ENCODE measurements at regions not wholly inside any gene's neighbourhood (a gene's known extent, or its start where the extent isn't known, plus 50 kb on each side); places are given as distances from the start of the nearest gene placed in this dataset.

DNA sequence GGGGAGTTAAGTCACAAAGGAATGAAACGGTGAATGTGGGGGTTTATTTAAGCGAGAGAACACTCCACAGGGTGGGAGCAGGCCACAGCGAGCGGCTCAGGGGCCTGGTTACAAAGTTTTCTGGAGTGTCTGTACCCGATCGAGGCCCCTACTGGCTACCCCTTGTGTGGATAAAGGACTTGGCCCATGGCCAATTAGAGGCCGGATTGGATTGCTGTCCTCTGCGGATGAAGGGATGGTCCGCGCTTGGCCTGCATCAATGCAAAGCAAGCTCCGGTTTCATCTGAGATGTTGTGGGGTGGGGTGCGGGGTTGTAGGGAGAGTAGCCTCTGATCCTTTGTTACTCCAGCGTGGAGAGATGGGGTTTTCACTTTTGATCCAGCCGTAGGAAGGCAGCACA, 1574.5 kb upstream of the TENM3 start:
- CTCF ChIA-PET (ENCODE audit: low intra/inter-chr PET ratio, low total read pairs), result no interaction called here
- WGBS (ENCODE audit: low lambda C conversion rate), result 58% methylated on average over 11 of the region's 14 CpGs
- in situ Hi-C loops (cut with HindIII; ENCODE audit: extremely low pct_ligation_motif_present, low pct_unique_long_range_greater_than_20kb) (loop anchor here (25.0 kb wide), 1 partner anchor 869 kb away; no protein-coding TSS in a partner anchor), intact Hi-C loops (cut with micrococcal nuclease; ENCODE audit: unreplicated experiment) (loop anchor here (5.0 to 10.0 kb wide), 2 partner anchors 296 to 801 kb away; no protein-coding TSS in a partner anchor)
- Histone ChIP-seq H3K79me2 (ENCODE audit: insufficient read depth, low read length) (no peaks in the 10 kb centered on the region), H3K9me3 (ENCODE audit: low read length) (no peaks in the 10 kb centered on the region), H3K4me3 (replicated peaks in 1 of 3; ENCODE audit: insufficient read depth in 1 of 3, low read depth in 2 of 3, low read length in 3 of 3) (no peak overlapping the region), H3K27me3 (ENCODE audit: control insufficient read depth in 1 of 2, insufficient read depth in 2 of 2, low read length in 2 of 2) (no peaks in the 10 kb centered on the region), H3K4me2 (ENCODE audit: low read depth, low read length) (no peak overlapping the region), H2AFZ (ENCODE audit: low read length) (no peak overlapping the region), H3K27ac (ENCODE audit: extremely low read length, insufficient read depth, low read length) (no peak overlapping the region), H3K9ac (ENCODE audit: insufficient read depth, low read depth, low read length) (no peak overlapping the region), H3K4me1 (ENCODE audit: insufficient read depth, low read length) (no peaks in the 10 kb centered on the region), H4K20me1 (ENCODE audit: insufficient read depth, low read length) (no peaks in the 10 kb centered on the region), H3K36me3 (replicated peaks in 1 of 2; ENCODE audit: control insufficient read depth in 1 of 2, insufficient read depth in 2 of 2, low read length in 2 of 2) (no peaks in the 10 kb centered on the region)
- DNase-seq (ENCODE audit: low spot score), result no peak
- no TSS peak for BruUV-seq (replicated peaks)
- POLR2A ChIA-PET, result no interaction called here
- TF ChIP-seq, protein P1, sequence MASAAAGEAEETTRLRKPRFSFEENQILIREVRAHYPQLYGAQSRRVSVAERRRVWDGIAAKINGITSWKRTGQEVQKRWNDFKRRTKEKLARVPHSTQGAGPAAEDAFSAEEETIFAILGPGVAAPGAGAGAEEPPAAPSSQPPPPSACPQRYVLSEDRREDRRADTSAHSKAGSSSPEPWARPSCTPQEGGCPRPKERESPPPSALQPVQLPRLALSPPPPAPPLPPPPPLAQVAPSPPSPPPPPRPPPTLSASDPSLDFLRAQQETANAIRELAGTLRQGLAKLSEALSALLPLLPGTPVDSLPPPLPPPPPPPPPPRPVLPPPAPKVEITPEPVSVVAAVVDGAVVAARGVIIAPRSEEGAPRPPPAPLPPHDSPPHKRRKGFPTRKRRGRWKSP (CRISPR knock-in tag; IDR thresholded peaks at IDR 0.05), result no peak
- FAIRE-seq, result no peak
- no peak for ATAC-seq

- Histone ChIP-seq H4K20me1 (ENCODE audit: insufficient read depth, low read length) (no peaks in the 10 kb centered on the region), H3K4me2 (ENCODE audit: low read depth, low read length) (no peak overlapping the region), H3K79me2 (ENCODE audit: insufficient read depth, low read length) (no peaks in the 10 kb centered on the region), H3K36me3 (replicated peaks in 1 of 2; ENCODE audit: control insufficient read depth in 1 of 2, insufficient read depth in 2 of 2, low read length in 2 of 2) (no peaks in the 10 kb centered on the region), H3K4me3 (replicated peaks in 1 of 3; ENCODE audit: insufficient read depth in 1 of 3, low read depth in 2 of 3, low read length in 3 of 3) (no peak overlapping the region), H3K9ac (ENCODE audit: insufficient read depth, low read depth, low read length) (no peak overlapping the region), H3K4me1 (ENCODE audit: insufficient read depth, low read length) (no peaks in the 10 kb centered on the region), H3K27me3 (ENCODE audit: control insufficient read depth in 1 of 2, insufficient read depth in 2 of 2, low read length in 2 of 2) (no peaks in the 10 kb centered on the region), H3K27ac (ENCODE audit: extremely low read length, insufficient read depth, low read length) (no peak overlapping the region), H2AFZ (ENCODE audit: low read length) (no peak overlapping the region), H3K9me3 (ENCODE audit: low read length) (no peaks in the 10 kb centered on the region)
- in situ Hi-C loops (cut with HindIII; ENCODE audit: extremely low pct_ligation_motif_present, low pct_unique_long_range_greater_than_20kb), result loop anchor here (25.0 kb wide), 1 partner anchor 868 kb away; no protein-coding TSS in a partner anchor
- ATAC-seq (no peak), DNase-seq (ENCODE audit: low spot score) (no peak), FAIRE-seq (no peak)
- WGBS (ENCODE audit: low lambda C conversion rate), result 3% methylated on average over 4 of the region's 4 CpGs
- ChIA-PET POLR2A (no interaction called here), CTCF (ENCODE audit: low intra/inter-chr PET ratio, low total read pairs) (no interaction called here)
- intact Hi-C loops (cut with micrococcal nuclease; ENCODE audit: unreplicated experiment), result loop anchor here (5.0 to 10.0 kb wide), 2 partner anchors 295 to 802 kb away; no protein-coding TSS in a partner anchor
- BruUV-seq (replicated peaks), result no TSS peak
- TF ChIP-seq, protein P2, sequence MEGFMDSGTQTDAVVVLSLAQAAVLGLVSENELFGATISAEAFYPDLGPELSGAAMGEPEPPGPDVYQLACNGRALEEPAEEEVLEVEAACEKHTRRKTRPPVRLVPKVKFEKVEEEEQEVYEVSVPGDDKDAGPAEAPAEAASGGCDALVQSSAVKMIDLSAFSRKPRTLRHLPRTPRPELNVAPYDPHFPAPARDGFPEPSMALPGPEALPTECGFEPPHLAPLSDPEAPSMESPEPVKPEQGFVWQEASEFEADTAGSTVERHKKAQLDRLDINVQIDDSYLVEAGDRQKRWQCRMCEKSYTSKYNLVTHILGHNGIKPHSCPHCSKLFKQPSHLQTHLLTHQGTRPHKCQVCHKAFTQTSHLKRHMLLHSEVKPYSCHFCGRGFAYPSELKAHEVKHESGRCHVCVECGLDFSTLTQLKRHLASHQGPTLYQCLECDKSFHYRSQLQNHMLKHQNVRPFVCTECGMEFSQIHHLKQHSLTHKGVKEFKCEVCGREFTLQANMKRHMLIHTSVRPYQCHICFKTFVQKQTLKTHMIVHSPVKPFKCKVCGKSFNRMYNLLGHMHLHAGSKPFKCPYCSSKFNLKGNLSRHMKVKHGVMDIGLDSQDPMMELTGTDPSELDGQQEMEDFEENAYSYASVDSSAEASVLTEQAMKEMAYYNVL (CRISPR knock-in tag; IDR thresholded peaks at IDR 0.05; ENCODE audit: borderline replicate concordance), result no peak
- TF ChIP-seq ZNF362 (CRISPR knock-in tag; IDR thresholded peaks at IDR 0.05; ENCODE audit: borderline replicate concordance) (no peak), ZNF747 (CRISPR knock-in tag; IDR thresholded peaks at IDR 0.05; ENCODE audit: borderline replicate concordance) (no peak), BATF2 (CRISPR knock-in tag; IDR thresholded peaks at IDR 0.05) (no peak), ZNF562 (CRISPR knock-in tag; IDR thresholded peaks at IDR 0.05; ENCODE audit: borderline replicate concordance) (no peak), MYC (CRISPR knock-in tag; IDR thresholded peaks at IDR 0.05; ENCODE audit: borderline replicate concordance) (no peak), NCOA1 (CRISPR knock-in tag; IDR thresholded peaks at IDR 0.05) (no peak)
- TF ChIP-seq, protein P3, sequence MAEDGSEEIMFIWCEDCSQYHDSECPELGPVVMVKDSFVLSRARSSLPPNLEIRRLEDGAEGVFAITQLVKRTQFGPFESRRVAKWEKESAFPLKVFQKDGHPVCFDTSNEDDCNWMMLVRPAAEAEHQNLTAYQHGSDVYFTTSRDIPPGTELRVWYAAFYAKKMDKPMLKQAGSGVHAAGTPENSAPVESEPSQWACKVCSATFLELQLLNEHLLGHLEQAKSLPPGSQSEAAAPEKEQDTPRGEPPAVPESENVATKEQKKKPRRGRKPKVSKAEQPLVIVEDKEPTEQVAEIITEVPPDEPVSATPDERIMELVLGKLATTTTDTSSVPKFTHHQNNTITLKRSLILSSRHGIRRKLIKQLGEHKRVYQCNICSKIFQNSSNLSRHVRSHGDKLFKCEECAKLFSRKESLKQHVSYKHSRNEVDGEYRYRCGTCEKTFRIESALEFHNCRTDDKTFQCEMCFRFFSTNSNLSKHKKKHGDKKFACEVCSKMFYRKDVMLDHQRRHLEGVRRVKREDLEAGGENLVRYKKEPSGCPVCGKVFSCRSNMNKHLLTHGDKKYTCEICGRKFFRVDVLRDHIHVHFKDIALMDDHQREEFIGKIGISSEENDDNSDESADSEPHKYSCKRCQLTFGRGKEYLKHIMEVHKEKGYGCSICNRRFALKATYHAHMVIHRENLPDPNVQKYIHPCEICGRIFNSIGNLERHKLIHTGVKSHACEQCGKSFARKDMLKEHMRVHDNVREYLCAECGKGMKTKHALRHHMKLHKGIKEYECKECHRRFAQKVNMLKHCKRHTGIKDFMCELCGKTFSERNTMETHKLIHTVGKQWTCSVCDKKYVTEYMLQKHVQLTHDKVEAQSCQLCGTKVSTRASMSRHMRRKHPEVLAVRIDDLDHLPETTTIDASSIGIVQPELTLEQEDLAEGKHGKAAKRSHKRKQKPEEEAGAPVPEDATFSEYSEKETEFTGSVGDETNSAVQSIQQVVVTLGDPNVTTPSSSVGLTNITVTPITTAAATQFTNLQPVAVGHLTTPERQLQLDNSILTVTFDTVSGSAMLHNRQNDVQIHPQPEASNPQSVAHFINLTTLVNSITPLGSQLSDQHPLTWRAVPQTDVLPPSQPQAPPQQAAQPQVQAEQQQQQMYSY (CRISPR knock-in tag; IDR thresholded peaks at IDR 0.05), result no peak
Observed at GRCh38 chr4:180669680-180670079, 1573.5 kb upstream of the TENM3 start.

Data from HepG2 (cell line).